K562 (cell line): ENCODE measurements at regions not wholly inside any gene's neighbourhood (a gene's known extent, or its start where the extent isn't known, plus 50 kb on each side); places are given as distances from the start of the nearest gene placed in this dataset.

ENCODE experiments used
- ATAC-seq: fragments of 200-7000 bp; cut with Tn5 transposase; 3 replicates; pipeline ENCODE4 v1.9.1; 2020; ENCODE audit warnings: moderate library complexity
- BruUV-seq: library from RNA; stranded (reverse); fragments of 400-500 nt; replicated peaks from 2 replicates; lab custom pipeline; 2021; lab: Mats Ljungman, UMichigan
- CTCF ChIA-PET: fragments of 300-600 bp; formaldehyde crosslinking; extraction: SDS; loops from one replicate; lab custom pipeline; 2021; ENCODE audit warnings: low intra/inter-chr PET ratio; lab: Yijun Ruan, JAX
- POLR2A ChIA-PET: fragments of 300-600, 350-650 bp; sonication (Branson Sonifier 250); formaldehyde crosslinking; extraction: SDS; loops from one replicate; lab custom pipeline; 2021; ENCODE audit warnings: antibody characterized with exemption, inconsistent platforms; lab: Yijun Ruan, JAX
- DNase-seq, 4 experiments: peaks; one replicate each; pipeline versions ENCODE4 v3.0.0 to v3.0.0-alpha.2; 2011 to 2018; ENCODE audit warnings: low spot score in 3 of 4, mixed read lengths in 3 of 4; ENCODE audit errors: extremely low read depth in 1 of 4
- FAIRE-seq: peaks from 2 replicates; lab custom pipeline; 2011; peaks lifted over from hg19 to GRCh38; lab: Jason Lieb, UNC
- H2AFZ ChIP-seq: 2 replicates; pipeline ENCODE4 v1.6.0; 2011; ENCODE audit warnings: low read depth, low read length, control low read depth, inconsistent platforms
- H3K27ac ChIP-seq: fragments of 200-600 bp; 3 replicates; pipeline ENCODE4 v1.8.0; 2011; ENCODE audit warnings: low read depth, mild to moderate bottlenecking, control low read depth, inconsistent platforms, low read length, moderate library complexity, mixed read lengths; ENCODE audit errors: extremely low read depth
- H3K27me3 ChIP-seq, 2 experiments: fragments of 300-600 bp in 1 of 2; 2 replicates in 1 of 2; 3 replicates in 1 of 2; pipeline versions ENCODE4 v1.6.0 to v1.8.0; 2011; ENCODE audit warnings: inconsistent platforms in 2 of 2, low read length in 2 of 2, mild to moderate bottlenecking in 1 of 2, mixed read lengths in 1 of 2, moderate library complexity in 1 of 2; ENCODE audit not compliant: control insufficient read depth in 2 of 2, insufficient read depth in 2 of 2
- H3K36me3 ChIP-seq: fragments of 300-600 bp; 3 replicates; pipeline ENCODE4 v1.8.0; 2011; ENCODE audit warnings: mild to moderate bottlenecking, low read length, inconsistent platforms; ENCODE audit not compliant: control insufficient read depth, insufficient read depth
- H3K4me1 ChIP-seq, 2 experiments: fragments of 200-600 bp in 1 of 2; replicated peaks in 1 of 2; 2 replicates in 1 of 2; 3 replicates in 1 of 2; pipeline versions ENCODE4 v1.5.1 to v1.8.0; 2011; ENCODE audit warnings: inconsistent platforms in 2 of 2, low read length in 2 of 2, mild to moderate bottlenecking in 1 of 2, mixed read lengths in 1 of 2, moderate library complexity in 1 of 2; ENCODE audit not compliant: control insufficient read depth in 2 of 2, insufficient read depth in 2 of 2
- H3K4me2 ChIP-seq: 2 replicates; pipeline ENCODE4 v1.6.1; 2011; ENCODE audit warnings: low read length, control low read depth, inconsistent platforms, mixed read lengths; ENCODE audit not compliant: insufficient read depth
- H3K4me3 ChIP-seq: fragments of 200-600 bp; sonication (generic), shearing (Covaris generic); 2 replicates; pipeline ENCODE4 v1.5.1; 2016; ENCODE audit warnings: control low read depth, inconsistent platforms
- H3K79me2 ChIP-seq: fragments of 200-600 bp; 3 replicates; pipeline ENCODE4 v1.8.0; 2011; ENCODE audit warnings: low read length, inconsistent platforms; ENCODE audit not compliant: control insufficient read depth, insufficient read depth
- H3K9ac ChIP-seq, 2 experiments: 2 replicates each; pipeline versions ENCODE4 v1.6.0 to v1.6.1; 2011; ENCODE audit warnings: low read depth in 2 of 2, low read length in 2 of 2, control low read depth in 1 of 2, inconsistent platforms in 1 of 2, mild to moderate bottlenecking in 1 of 2, mixed read lengths in 1 of 2; ENCODE audit not compliant: insufficient read depth in 1 of 2
- H3K9me1 ChIP-seq: one replicate; pipeline ENCODE4 v1.6.0; 2011; ENCODE audit warnings: inconsistent platforms, mild to moderate bottlenecking, low read length, moderate library complexity; ENCODE audit not compliant: control insufficient read depth, insufficient read depth
- H3K9me3 ChIP-seq: replicated peaks from 2 replicates; pipeline ENCODE4 v1.5.1; 2011; ENCODE audit warnings: low read depth, low read length, inconsistent platforms; ENCODE audit not compliant: control insufficient read depth, insufficient read depth
- H4K20me1 ChIP-seq: replicated peaks from 2 replicates; pipeline ENCODE4 v1.6.1; 2011; ENCODE audit warnings: low read length, inconsistent platforms, mixed read lengths; ENCODE audit not compliant: control insufficient read depth, insufficient read depth
- ATF3 ChIP-seq, 2 experiments: fragments of 450-650 bp in 1 of 2; sonication (generic) in 1 of 2; formaldehyde crosslinking in 1 of 2; IDR thresholded peaks in 1 of 2; conservative IDR thresholded peaks in 1 of 2; 2 replicates each; pipeline versions ENCODE4 v1.6.1 to v1.8.1; 2016 to 2023; ENCODE audit warnings: mild to moderate bottlenecking in 2 of 2, moderate library complexity in 2 of 2, inconsistent platforms in 1 of 2, missing genetic modification reagents in 1 of 2
- FUS ChIP-seq: fragments of 200-400 bp; formaldehyde crosslinking; optimal IDR thresholded peaks from 2 replicates; pipeline ENCODE3; 2017; ENCODE audit warnings: low read depth, low read length
- GMEB1 ChIP-seq: fragments of 250-450 bp; sonication (Bioruptor Pico); IDR thresholded peaks from 2 replicates; pipeline ENCODE4 v1.4.0; 2020; ENCODE audit warnings: mild to moderate bottlenecking
- GTF2E2 ChIP-seq: fragments of 200-800 bp; sonication (Bioruptor generic); IDR thresholded peaks from 2 replicates; pipeline ENCODE4 v1.6.1; 2016; ENCODE audit warnings: missing genetic modification characterization, missing compliant biosample characterization
- HDAC2 ChIP-seq: fragments of 450-650 bp; IDR thresholded peaks from 2 replicates; pipeline ENCODE4 v1.6.1; 2016; ENCODE audit warnings: mild to moderate bottlenecking
- RAD21 ChIP-seq, 2 experiments: fragments of 250-450 bp in 1 of 2; fragments of 450-650 bp in 1 of 2; sonication (Bioruptor Pico) in 1 of 2; formaldehyde crosslinking in 1 of 2; IDR thresholded peaks in 1 of 2; conservative IDR thresholded peaks in 1 of 2; 2 replicates each; pipeline versions ENCODE4 v1.4.0 to v1.8.0; 2020 to 2022; ENCODE audit warnings: mild to moderate bottlenecking in 2 of 2, moderate library complexity in 1 of 2
- SAFB2 ChIP-seq: fragments of 200-400 bp; formaldehyde crosslinking; IDR thresholded peaks from 2 replicates; pipeline ENCODE4 v1.6.1; 2018; ENCODE audit warnings: borderline replicate concordance, low read length, low read depth, moderate library complexity; ENCODE audit not compliant: severe bottlenecking
- STAT6 ChIP-seq: sonication (generic); formaldehyde crosslinking; IDR thresholded peaks from 2 replicates; pipeline ENCODE4 v1.8.1; 2023; ENCODE audit warnings: mild to moderate bottlenecking, missing genetic modification reagents
- ZNF232 ChIP-seq: sonication (generic); formaldehyde crosslinking; IDR thresholded peaks from 2 replicates; pipeline ENCODE4 v1.8.0; 2022; ENCODE audit warnings: mild to moderate bottlenecking, missing genetic modification reagents
- ZNF263 ChIP-seq: sonication (generic); formaldehyde crosslinking; IDR thresholded peaks from 2 replicates; pipeline ENCODE4 v1.8.0; 2022; ENCODE audit warnings: mild to moderate bottlenecking, missing genetic modification reagents, borderline replicate concordance
- ZNF778 ChIP-seq: fragments of 450-650 bp; formaldehyde crosslinking; IDR thresholded peaks from 2 replicates; pipeline ENCODE4 v1.4.0; 2020; ENCODE audit warnings: mild to moderate bottlenecking, moderate library complexity
- WGBS: fragments of 100-300 bp; shearing (Covaris generic); methylation state at CpG from one replicate; pipeline ENCODE4 v1.1.6; 2016; ENCODE audit warnings: low coverage, mixed read lengths; ENCODE audit not compliant: insufficient coverage; ENCODE audit errors: missing lambda C conversion rate; 5-methylcytosine and 5-hydroxymethylcytosine counted together
- in situ Hi-C: fragments of 300-500 bp; cut with MboI; formaldehyde crosslinking; loops from 4 replicates; pipeline ENCODE4 v1.15.0; 2018; ENCODE audit warnings: inconsistent platforms, mixed read lengths
- intact Hi-C: fragments of 100-400 bp; cut with micrococcal nuclease; formaldehyde crosslinking; loops from 2 replicates; pipeline ENCODE4 v1.14.2; 2022

GRCh38 chr13:34002141-34002540 is 184.2 kb downstream of the RFC3 start:
- DNase-seq (no peak), FAIRE-seq (no peak), ATAC-seq (no peak)
- H3K27me3 ChIP-seq = no peaks in the 10 kb centered on the region
- 0% methylated on average over 1 of the region's 1 CpG for WGBS
- no peak for TF ChIP-seq ZNF778 (CRISPR knock-in tag)
- TF ChIP-seq ZNF263 = no peak
- no peak for TF ChIP-seq GMEB1 (CRISPR knock-in tag)
- H2AFZ ChIP-seq = no peak overlapping the region
- no peak overlapping the region for H3K4me3 ChIP-seq
- no peaks in the 10 kb centered on the region for H3K9me3 ChIP-seq
- no peak overlapping the region for H3K27ac ChIP-seq
- H3K9me1 ChIP-seq = no peaks in the 10 kb centered on the region
- H3K4me1 ChIP-seq = no peaks in the 10 kb centered on the region
- ChIA-PET CTCF (no interaction called here), POLR2A (no interaction called here)
- in situ Hi-C loops = no loop called here
- H4K20me1 ChIP-seq = no peaks in the 10 kb centered on the region
- no peak overlapping the region for H3K9ac ChIP-seq
- H3K79me2 ChIP-seq = no peaks in the 10 kb centered on the region
- BruUV-seq = no TSS peak
- no peak overlapping the region for H3K4me2 ChIP-seq
- intact Hi-C loops = no loop called here
- no peaks in the 10 kb centered on the region for H3K36me3 ChIP-seq

GRCh38 chr13:34002924-34003323 is 185.0 kb downstream of the RFC3 start:
- Histone ChIP-seq H3K9me3 (no peaks in the 10 kb centered on the region), H3K27me3 (no peaks in the 10 kb centered on the region), H3K79me2 (no peaks in the 10 kb centered on the region), H3K27ac (no peak overlapping the region), H3K9me1 (no peaks in the 10 kb centered on the region), H2AFZ (no peak overlapping the region), H3K4me2 (no peak overlapping the region), H3K36me3 (no peaks in the 10 kb centered on the region), H4K20me1 (no peaks in the 10 kb centered on the region), H3K4me3 (no peak overlapping the region), H3K9ac (no peak overlapping the region), H3K4me1 (no peaks in the 10 kb centered on the region)
- ChIA-PET POLR2A (no interaction called here), CTCF (no interaction called here)
- WGBS = 0% methylated on average over 4 of the region's 4 CpGs
- no TSS peak for BruUV-seq
- DNase-seq = no peak
- no peak for FAIRE-seq
- in situ Hi-C loops = no loop called here
- intact Hi-C loops = no loop called here
- no peak for ATAC-seq
- TF ChIP-seq STAT6 (CRISPR knock-in tag) (no peak), ATF3 (IDR thresholded peaks at IDR 0.05) (no peak), ATF3 (CRISPR knock-in tag; conservative IDR thresholded peaks at IDR 0.05) (no peak), GTF2E2 (tag) (no peak), HDAC2 (no peak), FUS (no peak), RAD21 (CRISPR knock-in tag; conservative IDR thresholded peaks at IDR 0.05 in 1 of 2, IDR thresholded peaks at IDR 0.05 in 1 of 2) (no peak), SAFB2 (no peak), ZNF232 (no peak)
